ENCODE measurements at regions not wholly inside any gene's neighbourhood (a gene's known extent, or its start where the extent isn't known, plus 50 kb on each side); places are given as distances from the start of the nearest gene placed in this dataset.

GRCh38 chr12:38222011-38222410, 94.6 kb upstream of the ALG10B start:
- TF ChIP-seq CTCF (IDR thresholded peaks at IDR 0.05 in 4 of 5, conservative IDR thresholded peaks at IDR 0.05 in 1 of 5): no peak
- no peak for TF ChIP-seq POLR2A (IDR thresholded peaks at IDR 0.05)
